Activated CD4-positive, alpha-beta T cell treated with anti-CD3 and anti-CD28 coated beads, Interleukin-2, Interleukin-6, amounts not matched to agents 100 ng/mL and 50 ng/mL, durations not matched to agents 16 hours and 8 hours (primary cell): ENCODE measurements at regions not wholly inside any gene's neighbourhood (a gene's known extent, or its start where the extent isn't known, plus 50 kb on each side); places are given as distances from the start of the nearest gene placed in this dataset.
A peak's percentile ranks its signal among the peaks of the same experiment; 100 is the strongest.

Experiments
- DNase-seq: peaks from one replicate; pipeline ENCODE4 v3.0.0-alpha.2; 2020

DNA sequence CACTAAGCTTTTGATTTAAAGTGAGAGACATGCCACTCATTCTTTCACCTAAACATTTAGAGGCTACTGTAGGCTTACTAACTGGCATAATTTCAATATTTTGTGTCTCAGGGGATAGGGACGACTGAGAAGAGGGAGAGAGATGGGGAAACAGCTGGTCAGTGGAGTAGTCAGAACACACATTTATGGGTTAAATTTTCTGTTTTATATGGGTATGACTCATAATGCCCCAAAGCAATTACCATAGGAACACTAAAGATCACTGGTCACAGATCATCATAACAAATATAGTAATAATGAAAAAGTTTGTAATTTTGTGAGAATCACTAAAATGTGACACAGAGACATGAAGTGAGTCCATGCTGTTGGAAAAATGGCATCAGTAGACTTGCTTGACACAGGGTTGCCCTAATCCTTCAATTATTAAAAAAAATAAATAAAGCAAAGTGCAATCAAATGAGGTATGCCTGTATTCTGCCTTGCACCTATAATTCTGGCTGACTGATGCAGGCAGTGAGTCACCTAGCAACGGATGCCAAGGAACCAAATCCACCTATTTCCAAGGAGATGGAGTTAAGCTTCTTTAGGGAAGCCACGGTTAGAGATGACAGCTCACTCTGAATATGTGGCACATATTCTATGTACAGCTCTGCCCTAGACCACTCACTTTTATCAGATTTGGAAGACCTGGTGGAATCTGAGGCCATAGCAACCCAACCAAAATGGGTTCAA lies 166.1 kb downstream of the MARCHF11 start:
- DNase-seq, result no peak

DNA sequence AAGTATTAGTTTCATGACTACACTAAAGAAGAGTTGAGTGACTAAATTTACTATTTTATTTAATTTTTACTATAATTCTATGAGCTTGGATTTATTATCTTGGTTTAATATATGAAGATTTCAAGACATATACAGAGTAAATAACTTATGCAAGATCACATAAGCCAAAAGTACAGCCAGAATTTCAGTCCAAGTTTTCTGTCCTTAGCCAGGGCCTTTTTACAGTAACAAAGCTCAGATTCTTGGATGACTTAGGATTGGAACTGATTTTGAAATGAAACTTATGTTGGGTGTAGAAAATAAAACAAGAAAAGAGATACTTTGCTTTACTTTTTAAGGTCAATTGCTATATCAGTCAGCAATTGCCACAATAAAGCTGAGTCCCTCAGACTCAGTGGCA lies 170.3 kb downstream of the MARCHF11 start:
- DNase-seq, result no peak

DNA sequence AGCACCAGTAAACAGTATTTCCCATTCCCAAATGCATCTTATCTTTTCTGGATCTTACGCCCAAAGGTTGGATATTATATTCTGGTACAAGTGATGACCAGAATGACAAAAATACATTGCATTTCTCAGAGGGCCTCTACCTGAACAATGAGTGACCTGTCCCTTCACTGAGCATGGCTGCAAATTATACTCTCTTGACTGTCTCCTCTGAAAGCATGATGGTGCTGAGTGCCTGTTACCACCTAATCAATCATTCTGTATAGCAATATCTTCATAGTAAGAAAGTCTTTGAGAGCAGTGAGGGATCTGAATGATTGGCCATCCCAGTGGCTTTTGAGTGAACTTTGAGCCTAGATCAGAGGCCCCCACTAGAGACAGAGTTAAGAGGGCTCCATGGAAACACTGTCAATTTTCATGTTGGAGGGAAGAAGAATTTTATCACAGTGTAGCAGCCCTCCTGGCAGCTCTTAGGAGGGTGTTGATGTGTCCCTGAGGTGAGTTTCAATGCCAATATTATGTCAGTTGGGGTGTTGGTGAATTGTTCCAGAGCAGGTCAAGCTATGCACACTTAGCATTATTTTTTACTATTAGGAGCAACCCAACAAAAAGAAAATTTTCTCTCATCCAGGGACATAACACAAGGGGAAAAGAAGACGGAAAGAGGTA lies 171.7 kb downstream of the MARCHF11 start:
- DNase-seq, result no peak

DNA sequence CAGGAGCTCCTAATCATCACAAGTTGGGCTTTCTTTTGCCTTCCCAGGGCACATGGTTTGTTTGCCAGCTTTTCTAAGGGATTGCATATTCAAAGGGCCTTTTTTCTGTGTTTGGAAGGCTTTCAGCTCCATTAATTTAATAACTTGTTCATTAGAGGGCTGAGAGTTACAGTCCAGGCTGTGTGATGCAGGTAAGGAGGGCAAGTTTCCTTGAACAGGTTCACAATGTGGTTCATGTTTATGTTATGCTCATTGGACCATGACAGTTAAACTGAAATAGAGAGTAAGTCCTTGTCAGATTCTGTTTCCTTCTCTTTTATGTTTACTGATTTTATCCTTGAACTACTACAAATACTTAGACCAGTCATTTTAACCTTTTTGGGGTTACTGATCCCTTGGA lies 174.4 kb downstream of the MARCHF11 start:
- DNase-seq, result no peak

DNA sequence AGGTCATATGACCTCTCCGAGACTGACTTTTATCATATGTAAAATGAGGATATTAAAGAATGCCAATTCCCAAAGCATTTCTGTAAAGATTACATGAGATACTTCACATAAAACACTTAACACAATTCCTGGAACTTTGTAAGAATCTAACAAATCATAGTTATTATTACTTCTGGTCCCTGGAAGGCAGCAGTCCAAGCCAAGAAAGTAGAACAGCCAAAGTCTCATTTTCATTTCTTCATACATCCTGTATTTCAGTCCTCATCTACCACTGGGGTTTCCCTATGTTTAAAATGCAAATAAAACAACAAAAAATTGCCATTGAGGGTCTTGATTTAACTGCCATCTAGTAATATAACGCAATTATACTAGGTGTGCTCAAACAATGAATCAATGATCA lies 179.5 kb downstream of the MARCHF11 start:
- DNase-seq, result no peak

DNA sequence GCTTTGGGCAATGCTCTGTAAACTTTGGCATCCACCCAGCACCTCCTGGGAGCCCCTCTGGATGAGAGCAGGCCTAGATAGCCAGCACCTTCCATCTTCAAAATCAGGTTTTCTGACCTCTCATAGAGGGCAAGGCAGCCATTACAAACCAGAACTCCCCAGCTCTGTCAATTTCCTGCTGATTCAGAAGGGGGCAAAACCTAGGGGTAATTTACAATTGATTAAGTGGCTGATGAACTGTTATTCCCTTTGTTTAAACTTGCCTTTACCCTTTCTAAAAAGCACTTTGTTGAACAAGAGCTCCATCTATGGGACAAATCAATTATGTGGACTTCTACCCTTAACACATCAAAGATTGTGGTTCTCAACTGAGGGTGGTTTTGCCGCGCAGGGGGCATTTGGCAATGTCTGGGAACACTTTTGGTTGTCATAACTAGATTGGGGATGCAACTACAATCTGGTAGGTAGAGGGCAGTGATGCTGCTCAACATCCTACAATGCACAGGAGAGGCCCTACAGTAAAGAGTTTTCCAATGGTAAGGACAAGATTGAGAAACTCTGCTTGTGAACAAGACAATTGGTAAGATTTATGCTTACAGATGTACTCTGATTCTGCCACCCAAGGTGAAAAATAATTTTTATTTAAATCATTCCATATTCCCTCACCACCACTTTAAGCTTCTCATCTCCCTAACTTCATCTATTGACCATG lies 184.1 kb downstream of the MARCHF11 start:
- peak; percentile 1 for DNase-seq

DNA sequence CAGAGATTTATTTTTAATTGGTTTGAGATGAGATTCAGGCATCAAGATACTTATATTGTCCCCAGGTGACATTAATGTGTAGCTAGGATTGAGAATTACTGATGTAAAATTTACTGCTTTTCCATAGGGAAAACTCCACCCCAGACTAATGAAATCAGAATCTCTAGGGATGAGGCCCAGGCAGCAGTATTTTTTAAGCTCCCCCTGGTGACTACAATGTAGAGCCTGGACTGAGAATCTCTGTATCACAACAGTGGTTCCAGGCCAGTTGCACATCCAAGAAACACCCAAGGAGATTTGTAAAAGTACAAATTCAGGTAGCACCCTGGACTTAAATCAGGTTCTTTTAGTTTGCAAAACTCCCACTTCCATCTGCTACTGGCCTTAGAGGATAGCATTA lies 185.7 kb downstream of the MARCHF11 start:
- DNase-seq, result no peak

DNA sequence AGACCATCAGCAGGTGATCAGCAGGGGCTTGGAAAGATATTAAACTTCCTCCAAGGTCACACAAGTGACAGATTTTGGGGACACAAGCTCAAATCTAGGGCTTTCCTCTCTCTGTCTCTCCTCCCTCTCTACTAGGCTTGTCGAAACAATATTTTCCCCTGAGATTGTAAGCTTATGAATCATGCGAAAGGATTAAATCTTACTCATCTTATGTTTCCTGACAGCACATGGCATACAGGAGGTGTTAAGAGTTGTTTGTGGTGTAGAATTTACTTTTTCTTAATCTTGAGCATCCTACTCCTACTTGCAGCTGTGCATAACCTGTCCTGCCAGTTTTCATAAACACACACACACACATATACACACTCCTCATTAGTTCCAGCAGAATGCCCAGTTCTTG lies 186.3 kb downstream of the MARCHF11 start:
- DNase-seq, result no peak

DNA sequence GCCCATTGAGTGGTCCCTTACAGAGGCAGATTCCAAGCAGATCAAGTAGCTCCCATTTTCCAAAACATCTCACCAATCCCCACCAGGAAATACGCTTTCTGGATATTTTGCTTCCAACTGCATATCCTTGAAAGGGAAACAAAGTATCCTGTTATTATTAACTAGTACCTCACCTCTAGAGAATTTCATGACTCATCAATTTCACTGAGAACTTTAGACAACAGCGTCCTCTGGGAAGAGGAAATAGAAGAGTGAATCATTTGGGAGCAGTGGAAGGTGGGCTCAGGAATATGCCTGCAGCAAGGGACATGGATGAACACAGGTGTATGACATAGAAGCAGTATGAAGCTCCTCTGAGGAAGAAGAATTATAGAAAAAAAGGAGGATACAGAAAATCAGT lies 186.7 kb downstream of the MARCHF11 start:
- no peak for DNase-seq

DNA sequence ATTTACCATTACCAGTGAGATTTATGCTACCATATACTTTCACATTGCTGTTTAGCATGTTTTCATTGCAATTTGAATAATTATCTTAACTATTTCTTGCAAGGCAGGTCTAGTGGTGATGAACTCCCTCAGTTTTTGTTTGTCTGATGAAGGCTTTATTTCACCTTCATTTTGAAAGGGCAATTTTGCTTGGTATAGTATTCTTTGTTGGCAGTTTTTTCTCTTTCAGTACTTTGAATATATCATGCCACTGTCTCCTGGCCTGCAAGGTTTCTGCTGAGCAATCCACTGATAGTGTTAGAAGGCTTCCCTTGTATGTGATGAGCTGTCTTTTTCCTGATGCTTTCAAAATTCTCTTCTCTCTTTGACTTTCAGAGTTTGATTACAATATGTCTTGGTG lies 188.0 kb downstream of the MARCHF11 start:
- DNase-seq, result no peak
